HEK293 (cell line): ENCODE measurements at regions not wholly inside any gene's neighbourhood (a gene's known extent, or its start where the extent isn't known, plus 50 kb on each side); places are given as distances from the start of the nearest gene placed in this dataset.

ENCODE experiments used
- CTCF ChIP-seq: fragments of 450-650 bp; formaldehyde crosslinking; IDR thresholded peaks from 2 replicates; pipeline ENCODE4 v1.5.1; 2016; ENCODE audit warnings: missing biosample characterization, missing genetic modification characterization
- GLI4 ChIP-seq: fragments of 450-650 bp; formaldehyde crosslinking; IDR thresholded peaks from 2 replicates; pipeline ENCODE4 v1.5.1; 2016; ENCODE audit warnings: missing biosample characterization, missing genetic modification characterization
- PRDM1 ChIP-seq: fragments of 450-650 bp; formaldehyde crosslinking; IDR thresholded peaks from 2 replicates; pipeline ENCODE4; 2016; ENCODE audit warnings: missing biosample characterization, missing genetic modification characterization
- PRDM10 ChIP-seq: fragments of 450-650 bp; formaldehyde crosslinking; IDR thresholded peaks from 2 replicates; pipeline ENCODE4 v1.5.1; 2016; ENCODE audit warnings: missing biosample characterization, missing genetic modification characterization
- PRDM4 ChIP-seq: fragments of 450-650 bp; formaldehyde crosslinking; IDR thresholded peaks from 2 replicates; pipeline ENCODE4 v1.5.1; 2017; ENCODE audit warnings: missing biosample characterization, missing genetic modification characterization
- TSHZ1 ChIP-seq: fragments of 450-650 bp; formaldehyde crosslinking; IDR thresholded peaks from 2 replicates; pipeline ENCODE4 v1.5.1; 2016; ENCODE audit warnings: missing biosample characterization, missing genetic modification characterization, borderline replicate concordance
- ZNF146 ChIP-seq: fragments of 450-650 bp; formaldehyde crosslinking; IDR thresholded peaks from 2 replicates; pipeline ENCODE4 v1.5.1; 2016; ENCODE audit warnings: missing biosample characterization, missing genetic modification characterization
- ZNF16 ChIP-seq: fragments of 450-650 bp; formaldehyde crosslinking; IDR thresholded peaks from 2 replicates; pipeline ENCODE4 v1.5.1; 2016; ENCODE audit warnings: low read depth, missing biosample characterization, missing genetic modification characterization
- ZNF292 ChIP-seq: fragments of 450-650 bp; formaldehyde crosslinking; IDR thresholded peaks from 2 replicates; pipeline ENCODE4 v1.5.1; 2016; ENCODE audit warnings: low read depth, missing biosample characterization, missing genetic modification characterization, borderline replicate concordance
- ZNF48 ChIP-seq: fragments of 450-650 bp; formaldehyde crosslinking; IDR thresholded peaks from 2 replicates; pipeline ENCODE4 v1.5.1; 2016; ENCODE audit warnings: missing biosample characterization, missing genetic modification characterization
- ZNF785 ChIP-seq: fragments of 450-650 bp; formaldehyde crosslinking; IDR thresholded peaks from 2 replicates; pipeline ENCODE4 v1.5.1; 2016; ENCODE audit warnings: missing biosample characterization, missing genetic modification characterization
- TF ChIP-seq, protein P1 (sequence below): fragments of 450-650 bp; formaldehyde crosslinking; IDR thresholded peaks from 2 replicates; pipeline ENCODE4 v1.5.1; 2016; ENCODE audit warnings: missing biosample characterization, missing genetic modification characterization
- TF ChIP-seq, protein P2 (sequence below): fragments of 450-650 bp; formaldehyde crosslinking; IDR thresholded peaks from 2 replicates; pipeline ENCODE4 v1.5.1; 2017; ENCODE audit warnings: missing biosample characterization, missing genetic modification characterization
- TF ChIP-seq, protein P3 (sequence below): fragments of 450-650 bp; formaldehyde crosslinking; IDR thresholded peaks from 2 replicates; pipeline ENCODE4 v1.5.1; 2016; ENCODE audit warnings: missing biosample characterization, missing genetic modification characterization

GRCh38 chr14:106665814-106666213, 1139.4 kb downstream of the TMEM121 start:
- TF ChIP-seq TSHZ1, result no peak
- no peak for TF ChIP-seq ZNF292 (tag by site-specific recombination)
- TF ChIP-seq, protein P1, sequence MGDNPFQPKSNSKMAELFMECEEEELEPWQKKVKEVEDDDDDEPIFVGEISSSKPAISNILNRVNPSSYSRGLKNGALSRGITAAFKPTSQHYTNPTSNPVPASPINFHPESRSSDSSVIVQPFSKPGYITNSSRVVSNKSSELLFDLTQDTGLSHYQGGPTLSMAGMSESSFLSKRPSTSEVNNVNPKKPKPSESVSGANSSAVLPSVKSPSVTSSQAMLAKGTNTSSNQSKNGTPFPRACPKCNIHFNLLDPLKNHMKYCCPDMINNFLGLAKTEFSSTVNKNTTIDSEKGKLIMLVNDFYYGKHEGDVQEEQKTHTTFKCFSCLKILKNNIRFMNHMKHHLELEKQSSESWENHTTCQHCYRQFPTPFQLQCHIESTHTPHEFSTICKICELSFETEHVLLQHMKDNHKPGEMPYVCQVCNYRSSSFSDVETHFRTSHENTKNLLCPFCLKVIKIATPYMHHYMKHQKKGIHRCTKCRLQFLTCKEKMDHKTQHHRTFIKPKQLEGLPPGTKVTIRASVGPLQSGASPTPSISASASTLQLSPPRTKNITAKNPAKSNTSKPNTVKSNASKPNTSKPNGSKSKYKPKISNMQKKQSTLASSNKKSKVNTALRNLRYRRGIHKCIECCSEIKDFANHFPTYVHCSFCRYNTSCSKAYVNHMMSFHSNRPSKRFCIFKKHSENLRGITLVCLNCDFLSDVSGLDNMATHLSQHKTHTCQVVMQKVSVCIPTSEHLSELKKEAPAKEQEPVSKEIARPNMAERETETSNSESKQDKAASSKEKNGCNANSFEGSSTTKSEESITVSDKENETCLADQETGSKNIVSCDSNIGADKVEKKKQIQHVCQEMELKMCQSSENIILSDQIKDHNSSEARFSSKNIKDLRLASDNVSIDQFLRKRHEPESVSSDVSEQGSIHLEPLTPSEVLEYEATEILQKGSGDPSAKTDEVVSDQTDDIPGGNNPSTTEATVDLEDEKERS (tag by site-specific recombination), result no peak
- no peak for TF ChIP-seq ZNF48
- TF ChIP-seq CTCF (tag by site-specific recombination), result no peak
- TF ChIP-seq, protein P2, sequence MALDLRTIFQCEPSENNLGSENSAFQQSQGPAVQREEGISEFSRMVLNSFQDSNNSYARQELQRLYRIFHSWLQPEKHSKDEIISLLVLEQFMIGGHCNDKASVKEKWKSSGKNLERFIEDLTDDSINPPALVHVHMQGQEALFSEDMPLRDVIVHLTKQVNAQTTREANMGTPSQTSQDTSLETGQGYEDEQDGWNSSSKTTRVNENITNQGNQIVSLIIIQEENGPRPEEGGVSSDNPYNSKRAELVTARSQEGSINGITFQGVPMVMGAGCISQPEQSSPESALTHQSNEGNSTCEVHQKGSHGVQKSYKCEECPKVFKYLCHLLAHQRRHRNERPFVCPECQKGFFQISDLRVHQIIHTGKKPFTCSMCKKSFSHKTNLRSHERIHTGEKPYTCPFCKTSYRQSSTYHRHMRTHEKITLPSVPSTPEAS, result no peak
- TF ChIP-seq ZNF146 (tag by site-specific recombination), result no peak
- TF ChIP-seq PRDM1, result no peak
- no peak for TF ChIP-seq ZNF16 (tag by site-specific recombination)
- no peak for TF ChIP-seq PRDM4 (tag by site-specific recombination)
- TF ChIP-seq PRDM10 (tag by site-specific recombination), result no peak
- TF ChIP-seq, protein P3, sequence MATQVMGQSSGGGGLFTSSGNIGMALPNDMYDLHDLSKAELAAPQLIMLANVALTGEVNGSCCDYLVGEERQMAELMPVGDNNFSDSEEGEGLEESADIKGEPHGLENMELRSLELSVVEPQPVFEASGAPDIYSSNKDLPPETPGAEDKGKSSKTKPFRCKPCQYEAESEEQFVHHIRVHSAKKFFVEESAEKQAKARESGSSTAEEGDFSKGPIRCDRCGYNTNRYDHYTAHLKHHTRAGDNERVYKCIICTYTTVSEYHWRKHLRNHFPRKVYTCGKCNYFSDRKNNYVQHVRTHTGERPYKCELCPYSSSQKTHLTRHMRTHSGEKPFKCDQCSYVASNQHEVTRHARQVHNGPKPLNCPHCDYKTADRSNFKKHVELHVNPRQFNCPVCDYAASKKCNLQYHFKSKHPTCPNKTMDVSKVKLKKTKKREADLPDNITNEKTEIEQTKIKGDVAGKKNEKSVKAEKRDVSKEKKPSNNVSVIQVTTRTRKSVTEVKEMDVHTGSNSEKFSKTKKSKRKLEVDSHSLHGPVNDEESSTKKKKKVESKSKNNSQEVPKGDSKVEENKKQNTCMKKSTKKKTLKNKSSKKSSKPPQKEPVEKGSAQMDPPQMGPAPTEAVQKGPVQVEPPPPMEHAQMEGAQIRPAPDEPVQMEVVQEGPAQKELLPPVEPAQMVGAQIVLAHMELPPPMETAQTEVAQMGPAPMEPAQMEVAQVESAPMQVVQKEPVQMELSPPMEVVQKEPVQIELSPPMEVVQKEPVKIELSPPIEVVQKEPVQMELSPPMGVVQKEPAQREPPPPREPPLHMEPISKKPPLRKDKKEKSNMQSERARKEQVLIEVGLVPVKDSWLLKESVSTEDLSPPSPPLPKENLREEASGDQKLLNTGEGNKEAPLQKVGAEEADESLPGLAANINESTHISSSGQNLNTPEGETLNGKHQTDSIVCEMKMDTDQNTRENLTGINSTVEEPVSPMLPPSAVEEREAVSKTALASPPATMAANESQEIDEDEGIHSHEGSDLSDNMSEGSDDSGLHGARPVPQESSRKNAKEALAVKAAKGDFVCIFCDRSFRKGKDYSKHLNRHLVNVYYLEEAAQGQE (tag by site-specific recombination), result no peak
- TF ChIP-seq GLI4 (tag by site-specific recombination), result no peak
- TF ChIP-seq ZNF785, result no peak
